IgD-negative memory B cell (primary cell): ENCODE measurements at regions not wholly inside any gene's neighbourhood (a gene's known extent, or its start where the extent isn't known, plus 50 kb on each side); places are given as distances from the start of the nearest gene placed in this dataset.
"Not testable (repeated sequence)": the region's sequence is repeated elsewhere in the genome, so short reads cannot be mapped to it uniquely, and the experiment has no call there.

ENCODE experiments used
- H3K27ac Mint-ChIP-seq, 3 donors: one replicate each; pipeline ENCODE4 v1.8.0; 2020 to 2022; ENCODE audit warnings: mild to moderate bottlenecking in 3 of 3, mixed read lengths in 3 of 3, moderate library complexity in 1 of 3
- H3K27me3 Mint-ChIP-seq: one replicate; pipeline ENCODE4 v1.8.0; 2021; ENCODE audit warnings: mixed read lengths
- H3K36me3 Mint-ChIP-seq: one replicate; pipeline ENCODE4 v1.8.0; 2020; ENCODE audit warnings: mild to moderate bottlenecking, mixed read lengths
- H3K4me1 Mint-ChIP-seq, 3 donors: one replicate each; pipeline ENCODE4 v1.8.0; 2020 to 2022; ENCODE audit warnings: mixed read lengths in 3 of 3, mild to moderate bottlenecking in 1 of 3
- H3K4me3 Mint-ChIP-seq, 4 donors: one replicate each; pipeline ENCODE4 v1.8.0; 2020 to 2022; ENCODE audit warnings: mild to moderate bottlenecking in 4 of 4, mixed read lengths in 4 of 4, moderate library complexity in 3 of 4
- H3K9me3 Mint-ChIP-seq, 3 donors: one replicate each; pipeline ENCODE4 v1.8.0; 2020 to 2021; ENCODE audit warnings: mixed read lengths in 3 of 3, mild to moderate bottlenecking in 1 of 3

DNA sequence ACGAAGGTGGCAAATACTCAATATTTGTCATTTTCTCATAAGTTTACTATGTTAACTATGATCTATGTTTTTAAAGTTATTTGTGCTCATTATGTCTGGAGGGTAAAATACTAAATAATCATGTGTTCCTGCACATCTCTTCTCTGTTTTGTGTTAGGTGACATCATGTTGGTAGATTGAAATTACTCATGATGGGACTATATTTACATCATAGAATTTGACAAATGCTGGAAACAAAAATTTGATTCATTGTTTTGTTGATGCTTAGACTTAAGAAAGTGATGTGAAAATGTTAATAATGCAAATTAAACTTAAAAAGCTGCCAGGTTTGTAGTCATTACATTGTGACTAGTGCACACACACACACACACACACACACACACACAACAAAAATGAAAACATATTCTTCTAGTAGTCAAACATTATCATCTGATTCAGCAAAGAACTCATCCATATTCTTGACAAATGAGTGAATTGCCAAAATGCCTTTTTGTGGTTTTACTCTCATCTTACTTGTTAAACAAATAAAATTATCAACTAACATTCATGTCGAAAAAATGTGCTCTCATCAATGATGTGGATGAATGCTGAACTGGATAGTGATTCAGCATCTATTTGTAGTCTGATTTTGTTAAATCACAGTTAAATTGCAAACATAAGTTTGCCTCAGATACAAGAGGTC lies 870.7 kb downstream of the BRINP3 start:
- no peak overlapping the region for H3K27ac Mint-ChIP-seq
- no peak overlapping the region for H3K4me3 Mint-ChIP-seq
- H3K27me3 Mint-ChIP-seq, result no peaks in the 10 kb centered on the region
- no peaks in the 10 kb centered on the region for H3K9me3 Mint-ChIP-seq
- no peaks in the 10 kb centered on the region for H3K36me3 Mint-ChIP-seq
- H3K4me1 Mint-ChIP-seq, result no peaks in the 10 kb centered on the region

DNA sequence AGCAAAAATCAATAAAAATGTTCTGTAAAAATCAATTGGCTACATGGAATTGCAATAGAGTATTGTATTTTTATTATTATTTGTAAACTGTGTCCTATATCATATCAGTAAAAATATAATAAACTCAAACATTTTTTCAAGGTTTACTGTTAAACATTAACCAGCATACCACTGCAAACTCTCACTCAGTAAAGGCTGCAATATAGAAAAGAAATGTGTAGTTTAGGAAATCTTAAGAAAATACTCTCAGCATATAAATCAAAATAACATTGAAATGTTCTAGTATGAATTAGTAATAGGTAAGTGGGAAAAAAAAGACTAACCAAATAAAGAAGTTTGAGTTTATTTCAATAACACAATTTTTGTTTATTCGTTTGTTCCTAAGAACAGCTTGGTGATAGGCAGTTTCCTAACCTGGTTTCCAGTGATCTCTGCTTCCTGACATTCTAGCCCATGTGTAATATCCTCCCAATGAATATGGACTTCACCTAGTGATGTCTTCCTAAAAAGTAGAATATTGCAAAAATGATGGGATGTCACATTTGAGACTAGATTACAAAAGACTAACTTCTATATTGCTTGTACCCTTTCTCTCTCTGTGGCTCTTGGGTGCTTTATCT lies 870.1 kb downstream of the BRINP3 start:
- no peaks in the 10 kb centered on the region for H3K27me3 Mint-ChIP-seq
- H3K27ac Mint-ChIP-seq, result no peak overlapping the region
- no peaks in the 10 kb centered on the region for H3K4me1 Mint-ChIP-seq
- H3K36me3 Mint-ChIP-seq, result no peaks in the 10 kb centered on the region
- no peak overlapping the region for H3K4me3 Mint-ChIP-seq
- H3K9me3 Mint-ChIP-seq, result no peaks in the 10 kb centered on the region

DNA sequence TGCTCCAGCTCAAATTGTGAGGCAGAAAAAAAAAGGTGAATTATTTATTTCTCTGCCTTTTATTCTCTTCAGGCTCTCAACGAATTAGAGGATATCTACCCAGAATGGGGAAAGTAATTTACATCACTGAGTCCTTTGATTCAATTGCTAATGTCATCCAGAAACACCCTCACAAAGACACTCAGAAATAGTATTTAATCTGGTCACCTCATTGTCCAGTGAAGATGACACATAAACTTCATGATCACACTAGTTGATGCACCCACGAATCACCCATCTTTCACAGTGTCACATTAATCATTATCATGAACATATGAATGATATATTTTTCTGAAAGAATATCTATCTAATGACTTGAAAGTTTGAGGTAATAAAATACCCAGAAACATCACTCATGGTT lies 868.5 kb downstream of the BRINP3 start:
- Mint-ChIP-seq H3K27ac (no peak overlapping the region), H3K36me3 (no peaks in the 10 kb centered on the region), H3K4me1 (no peaks in the 10 kb centered on the region), H3K27me3 (no peaks in the 10 kb centered on the region), H3K4me3 (no peak overlapping the region), H3K9me3 (no peaks in the 10 kb centered on the region)

DNA sequence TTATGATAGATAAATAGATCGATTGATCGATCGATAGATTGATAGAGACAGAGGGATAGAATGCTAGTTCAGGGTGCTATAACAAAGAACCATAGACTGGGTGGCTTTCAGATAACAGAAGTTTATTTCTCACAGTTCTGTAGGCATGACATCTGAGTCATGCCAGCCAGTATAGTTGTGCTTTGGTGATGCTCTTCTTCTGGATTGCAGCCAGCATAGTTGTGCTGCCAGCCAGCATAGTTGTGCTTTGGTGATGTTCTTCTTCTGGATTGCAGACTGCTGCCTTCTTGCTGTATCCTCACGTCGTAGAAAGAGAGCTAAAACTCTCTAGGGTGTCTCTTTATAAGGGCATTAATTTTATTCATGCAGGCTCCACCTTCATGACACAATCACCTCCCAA lies 860.8 kb downstream of the BRINP3 start:
- no peaks in the 10 kb centered on the region for H3K27me3 Mint-ChIP-seq
- H3K4me1 Mint-ChIP-seq, result no peaks in the 10 kb centered on the region
- no peak overlapping the region for H3K27ac Mint-ChIP-seq
- H3K36me3 Mint-ChIP-seq, result no peaks in the 10 kb centered on the region
- H3K4me3 Mint-ChIP-seq, result no peak overlapping the region
- peaks cover 0 to 5% (median 3%) of the 10 kb centered on the region in 3 donors for H3K9me3 Mint-ChIP-seq

DNA sequence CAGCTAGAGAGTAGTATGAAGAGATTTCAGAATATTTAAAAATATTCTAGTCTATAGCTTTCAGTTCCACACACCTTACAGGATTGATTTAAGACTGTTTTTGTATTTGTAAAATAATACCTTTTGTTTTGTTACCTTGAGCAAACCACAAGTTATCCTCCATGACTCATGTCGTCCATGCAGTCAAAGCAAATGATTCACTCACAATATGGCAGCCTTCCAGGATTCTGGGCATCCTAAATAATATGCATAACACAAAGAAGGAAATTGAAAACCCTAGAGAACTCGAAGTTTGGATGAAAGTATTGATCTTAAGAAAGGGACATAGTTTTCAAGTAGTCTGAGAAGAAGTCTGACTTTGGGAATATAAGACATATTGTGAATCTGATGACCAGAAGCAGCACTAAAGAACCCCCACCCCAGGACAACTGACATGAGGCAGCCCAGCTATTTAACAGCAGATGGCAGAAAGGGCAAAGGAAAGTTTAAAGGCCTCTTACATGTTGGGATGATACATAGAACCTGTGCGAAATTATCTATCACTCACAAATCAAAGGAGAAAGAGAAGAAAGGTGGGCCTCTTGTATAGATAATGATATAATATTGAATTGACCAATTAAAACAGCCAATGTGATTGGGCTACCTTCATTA lies 857.9 kb downstream of the BRINP3 start:
- H3K4me3 Mint-ChIP-seq, result no peak overlapping the region
- no peaks in the 10 kb centered on the region for H3K36me3 Mint-ChIP-seq
- no peaks in the 10 kb centered on the region for H3K4me1 Mint-ChIP-seq
- no peak overlapping the region for H3K27ac Mint-ChIP-seq
- no peaks in the 10 kb centered on the region for H3K27me3 Mint-ChIP-seq
- H3K9me3 Mint-ChIP-seq, result peaks cover 0 to 7% (median 3%) of the 10 kb centered on the region in 3 donors

DNA sequence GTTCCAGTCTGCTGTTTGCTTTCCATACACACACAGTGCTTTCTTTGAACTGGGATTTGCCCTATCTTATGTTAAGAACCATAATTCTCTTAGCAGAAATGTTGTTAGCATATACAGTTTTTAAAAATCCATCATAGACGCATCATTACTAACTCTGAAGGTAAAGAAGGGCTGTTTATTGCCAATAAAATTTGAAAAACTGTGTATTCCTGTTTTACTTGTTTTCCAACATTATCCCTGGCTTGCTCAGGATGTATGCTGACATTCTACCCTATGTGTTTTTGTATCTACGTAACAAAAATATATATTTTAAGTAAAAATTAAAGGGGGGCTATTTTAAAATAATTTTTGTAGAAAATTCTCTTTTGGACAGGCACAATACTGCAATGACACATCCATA lies 857.2 kb downstream of the BRINP3 start:
- Mint-ChIP-seq H3K27me3 (no peaks in the 10 kb centered on the region), H3K4me3 (no peak overlapping the region), H3K27ac (no peak overlapping the region), H3K9me3 (peaks cover 0 to 8% (median 3%) of the 10 kb centered on the region in 3 donors), H3K36me3 (no peaks in the 10 kb centered on the region), H3K4me1 (no peaks in the 10 kb centered on the region)

DNA sequence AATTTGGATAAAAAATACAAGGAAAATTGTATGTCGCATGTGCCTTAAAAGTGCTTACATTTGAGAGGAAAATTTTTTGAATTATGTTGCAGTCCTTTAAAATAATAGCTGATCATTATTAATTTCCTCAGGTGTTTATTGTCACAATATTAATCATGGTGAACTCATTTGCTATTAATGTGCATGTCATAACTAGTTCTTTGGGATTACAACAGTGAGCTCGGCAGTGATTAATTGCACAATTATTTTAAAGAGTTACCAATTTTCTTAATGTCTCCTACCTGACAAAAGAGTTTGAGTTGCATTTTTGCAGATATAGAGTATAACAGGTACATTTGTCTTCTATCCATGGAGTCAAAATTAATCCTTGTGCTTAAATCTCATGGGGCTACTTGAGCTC lies 854.3 kb downstream of the BRINP3 start:
- H3K27me3 Mint-ChIP-seq, result no peaks in the 10 kb centered on the region
- H3K9me3 Mint-ChIP-seq, result peaks cover 0 to 8% (median 6%) of the 10 kb centered on the region in 3 donors
- no peaks in the 10 kb centered on the region for H3K4me1 Mint-ChIP-seq
- H3K36me3 Mint-ChIP-seq, result no peaks in the 10 kb centered on the region
- H3K27ac Mint-ChIP-seq, result no peak overlapping the region
- H3K4me3 Mint-ChIP-seq, result no peak overlapping the region

DNA sequence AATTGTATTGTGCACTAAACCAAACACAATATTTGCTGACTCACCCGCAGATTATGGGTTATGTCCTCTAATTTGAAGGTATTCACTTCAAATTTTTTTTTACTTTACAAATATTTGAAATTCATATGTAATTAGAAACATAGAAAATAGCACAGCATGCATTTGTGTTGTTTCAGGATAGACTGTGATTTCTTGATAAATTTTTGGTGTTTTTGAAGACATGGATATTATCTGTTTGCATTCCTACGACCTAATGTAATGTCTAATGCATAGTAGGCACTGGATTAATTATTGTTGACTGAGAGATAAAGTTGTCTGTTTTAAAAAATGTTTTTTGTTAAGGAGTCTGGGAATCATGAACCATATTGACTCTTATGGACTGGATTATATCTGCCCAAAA lies 850.2 kb downstream of the BRINP3 start:
- peaks cover 0 to 5% (median 4%) of the 10 kb centered on the region in 3 donors for H3K9me3 Mint-ChIP-seq
- no peaks in the 10 kb centered on the region for H3K36me3 Mint-ChIP-seq
- H3K27ac Mint-ChIP-seq, result no peak overlapping the region
- H3K4me1 Mint-ChIP-seq, result no peaks in the 10 kb centered on the region
- no peaks in the 10 kb centered on the region for H3K27me3 Mint-ChIP-seq
- H3K4me3 Mint-ChIP-seq, result no peak overlapping the region

DNA sequence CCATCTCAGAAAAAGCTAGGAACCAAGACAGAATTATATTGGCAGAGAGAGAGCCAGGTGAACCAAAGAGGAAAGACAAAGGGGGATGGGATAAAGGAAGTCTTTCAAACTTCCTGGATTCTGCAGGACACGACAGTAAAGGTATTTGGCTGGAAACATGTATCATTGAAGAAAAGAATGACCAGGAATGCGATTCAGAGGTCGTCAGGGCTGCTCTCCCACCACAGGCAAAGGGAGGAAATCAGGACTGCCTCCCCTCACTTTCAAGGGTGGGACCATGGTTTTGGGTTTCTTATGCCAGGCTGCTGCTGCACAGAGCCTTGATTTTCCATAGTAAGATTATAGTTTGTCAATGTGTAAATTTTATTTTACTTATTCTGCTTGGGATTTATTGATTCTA lies 848.8 kb downstream of the BRINP3 start:
- H3K27me3 Mint-ChIP-seq, result no peaks in the 10 kb centered on the region
- H3K4me3 Mint-ChIP-seq, result no peak overlapping the region
- peaks cover 0 to 5% (median 4%) of the 10 kb centered on the region in 3 donors for H3K9me3 Mint-ChIP-seq
- no peaks in the 10 kb centered on the region for H3K4me1 Mint-ChIP-seq
- no peak overlapping the region for H3K27ac Mint-ChIP-seq
- no peaks in the 10 kb centered on the region for H3K36me3 Mint-ChIP-seq

DNA sequence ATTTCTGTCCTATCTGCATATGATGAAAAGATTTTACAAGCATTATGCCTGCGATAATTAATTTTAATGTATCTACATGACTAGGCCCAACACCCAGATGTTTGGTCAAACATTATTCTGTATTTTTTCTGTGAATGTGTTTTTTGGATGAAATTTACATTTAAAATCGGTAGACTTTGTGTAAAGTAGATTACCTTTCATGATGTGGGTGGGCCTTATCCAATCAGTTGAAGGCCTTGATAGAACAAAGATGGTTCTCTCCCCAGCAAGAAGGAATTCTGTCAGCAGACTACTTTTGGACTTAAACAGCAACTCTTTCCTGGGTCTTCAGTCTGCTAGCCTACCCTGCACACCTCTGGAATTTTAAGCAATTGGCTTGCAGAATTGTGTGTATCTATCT lies 844.0 kb downstream of the BRINP3 start:
- Mint-ChIP-seq H3K27me3 (no peaks in the 10 kb centered on the region), H3K27ac (no peak overlapping the region), H3K4me3 (no peak overlapping the region), H3K36me3 (no peaks in the 10 kb centered on the region), H3K9me3 (peaks cover 0 to 2% (median 0%) of the 10 kb centered on the region in 3 donors), H3K4me1 (no peaks in the 10 kb centered on the region)

DNA sequence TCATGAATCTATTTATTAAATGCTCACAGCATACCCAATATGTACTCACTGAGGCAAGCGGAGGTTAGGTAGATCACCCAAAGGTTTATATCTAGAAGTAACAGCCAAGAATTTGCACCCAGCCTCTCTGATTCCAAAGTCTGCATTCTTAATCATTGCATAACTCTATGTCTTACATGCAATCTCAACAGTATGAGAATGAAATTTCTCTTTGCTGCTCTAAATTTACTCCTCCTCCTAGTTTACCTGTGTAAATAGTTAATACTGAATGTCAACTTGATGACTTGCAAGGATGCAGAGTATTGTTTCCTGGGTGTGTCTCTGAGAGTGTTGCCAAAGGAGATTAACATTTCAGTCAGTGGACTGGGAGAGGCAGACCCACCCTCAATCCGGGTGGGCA lies 840.6 kb downstream of the BRINP3 start:
- Mint-ChIP-seq H3K4me3 (no peak overlapping the region), H3K27ac (no peak overlapping the region), H3K27me3 (no peaks in the 10 kb centered on the region), H3K36me3 (no peaks in the 10 kb centered on the region), H3K4me1 (no peaks in the 10 kb centered on the region), H3K9me3 (no peaks in the 10 kb centered on the region)

DNA sequence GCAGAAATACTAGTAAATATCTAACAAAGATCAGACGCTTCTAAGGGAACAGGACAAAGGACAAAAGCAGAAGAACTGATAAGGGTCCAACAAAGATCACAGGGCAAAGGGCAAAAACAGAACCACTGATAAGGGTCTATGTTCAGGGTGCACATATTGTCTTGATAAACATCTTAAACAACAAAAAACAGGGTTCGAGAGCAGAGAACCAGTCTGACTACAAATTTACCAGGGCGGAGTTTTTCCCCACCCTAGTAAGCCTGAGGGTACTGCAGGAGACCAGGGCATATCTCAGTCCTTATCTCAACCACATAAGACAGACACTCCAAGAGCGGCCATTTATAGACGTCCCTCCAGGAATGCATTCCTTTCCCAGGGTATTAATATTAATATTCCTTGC lies 833.5 kb downstream of the BRINP3 start:
- not testable (repeated sequence) for H3K4me1 Mint-ChIP-seq, H3K27ac Mint-ChIP-seq, H3K4me3 Mint-ChIP-seq, H3K9me3 Mint-ChIP-seq, H3K36me3 Mint-ChIP-seq, H3K27me3 Mint-ChIP-seq

DNA sequence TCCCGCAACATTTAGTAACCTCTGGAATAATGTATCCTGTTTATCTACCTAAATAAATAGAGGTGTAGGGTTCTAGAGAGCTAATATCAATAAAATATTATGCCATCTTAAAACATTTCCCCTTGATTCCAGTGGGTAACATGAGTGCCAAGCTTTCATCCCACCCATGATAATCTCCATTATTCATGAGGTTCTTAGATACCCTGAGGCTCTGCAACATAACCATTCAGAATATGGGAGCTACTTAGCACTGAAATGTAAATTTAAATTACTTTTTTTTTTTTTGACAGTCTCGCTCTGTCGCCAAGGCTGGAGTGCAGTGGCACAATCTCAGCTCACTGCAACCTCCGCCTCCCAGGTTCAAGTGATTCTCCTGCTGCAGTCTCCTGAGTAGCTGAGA lies 832.7 kb downstream of the BRINP3 start:
- no peak overlapping the region for H3K4me3 Mint-ChIP-seq
- peaks cover 0 to 8% (median 4%) of the 10 kb centered on the region in 3 donors for H3K9me3 Mint-ChIP-seq
- H3K36me3 Mint-ChIP-seq, result no peaks in the 10 kb centered on the region
- H3K27me3 Mint-ChIP-seq, result no peaks in the 10 kb centered on the region
- H3K27ac Mint-ChIP-seq, result no peak overlapping the region
- H3K4me1 Mint-ChIP-seq, result no peaks in the 10 kb centered on the region

DNA sequence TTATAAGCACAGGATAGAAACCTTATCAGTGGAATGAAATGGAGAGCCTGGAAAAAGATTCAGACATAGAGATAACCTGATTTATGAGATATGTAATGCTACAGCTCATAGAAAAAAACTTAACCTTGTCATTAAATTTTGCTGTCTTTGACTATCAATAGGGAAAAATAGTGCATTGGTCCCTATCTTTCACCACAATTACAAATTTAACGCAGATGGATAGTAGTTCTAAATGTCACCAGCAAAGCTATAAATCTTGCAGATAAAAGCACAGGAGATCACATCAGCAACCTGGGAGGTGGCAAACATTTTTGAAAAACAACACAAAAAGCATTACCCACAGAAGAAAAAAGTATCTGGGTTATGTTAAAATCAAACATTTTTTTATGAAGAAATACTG lies 831.6 kb downstream of the BRINP3 start:
- Mint-ChIP-seq H3K4me1 (no peaks in the 10 kb centered on the region), H3K27ac (no peak overlapping the region), H3K4me3 (no peak overlapping the region), H3K36me3 (no peaks in the 10 kb centered on the region), H3K9me3 (peaks cover 3 to 8% (median 4%) of the 10 kb centered on the region in 3 donors), H3K27me3 (no peaks in the 10 kb centered on the region)

DNA sequence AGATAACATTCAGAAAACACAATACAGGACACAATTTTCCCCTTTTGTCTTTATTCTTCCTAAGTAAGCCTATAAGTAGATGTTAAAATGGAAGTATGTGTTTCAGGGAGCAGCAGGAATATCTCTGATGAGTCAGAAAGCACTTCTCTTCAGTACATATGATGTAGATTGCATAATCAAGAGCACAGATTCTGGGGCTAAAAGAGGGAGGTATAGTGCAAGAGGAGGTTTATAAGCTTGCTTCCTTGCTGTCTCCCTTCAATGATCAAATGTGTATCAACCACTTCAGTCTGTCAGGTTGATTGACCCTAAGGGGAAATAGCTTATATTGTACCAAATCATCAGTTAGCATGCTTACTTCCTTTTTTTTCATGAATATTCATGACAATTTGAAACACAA lies 822.8 kb downstream of the BRINP3 start:
- Mint-ChIP-seq H3K4me1 (no peaks in the 10 kb centered on the region), H3K9me3 (peaks cover 0 to 12% (median 3%) of the 10 kb centered on the region in 3 donors), H3K27me3 (no peaks in the 10 kb centered on the region), H3K4me3 (no peak overlapping the region), H3K27ac (no peak overlapping the region), H3K36me3 (no peaks in the 10 kb centered on the region)
